HUES64 (cell line): ENCODE measurements at regions not wholly inside any gene's neighbourhood (a gene's known extent, or its start where the extent isn't known, plus 50 kb on each side); places are given as distances from the start of the nearest gene placed in this dataset.
"Not testable (repeated sequence)": the region's sequence is repeated elsewhere in the genome, so short reads cannot be mapped to it uniquely, and the experiment has no call there.

Experiments used
- H3K27ac ChIP-seq: 2 replicates; pipeline ENCODE4 v1.7.0; 2013; ENCODE audit warnings: low read depth, low read length, inconsistent platforms
- H3K27me3 ChIP-seq: 2 replicates; pipeline ENCODE4 v1.6.1; 2013; ENCODE audit warnings: mild to moderate bottlenecking, low read length; ENCODE audit not compliant: insufficient read depth
- H3K36me3 ChIP-seq: 2 replicates; pipeline ENCODE4 v1.6.1; 2013; ENCODE audit warnings: mild to moderate bottlenecking, low read length; ENCODE audit not compliant: insufficient read depth
- H3K4me1 ChIP-seq: 2 replicates; pipeline ENCODE4 v1.6.1; 2013; ENCODE audit warnings: mild to moderate bottlenecking, low read length, moderate library complexity; ENCODE audit not compliant: insufficient read depth
- H3K4me3 ChIP-seq: 2 replicates; pipeline ENCODE4 v1.5.1; 2013; ENCODE audit warnings: mild to moderate bottlenecking, low read length, moderate library complexity
- H3K9ac ChIP-seq: 2 replicates; pipeline ENCODE4 v1.6.1; 2013; ENCODE audit warnings: mild to moderate bottlenecking, low read depth, low read length
- H3K9me3 ChIP-seq: 2 replicates; pipeline ENCODE4 v1.6.1; 2013; ENCODE audit warnings: low read depth, low read length; ENCODE audit not compliant: insufficient read depth
- WGBS: fragments of 150-250, 120-280 bp; methylation state at CpG from one replicate; pipeline ENCODE4 v1.1.7; 2013; ENCODE audit warnings: missing lambda C conversion rate; 5-methylcytosine and 5-hydroxymethylcytosine counted together

- no peak overlapping the region for H3K4me3 ChIP-seq
- WGBS, result 87% methylated on average over 2 of the region's 2 CpGs
- no peaks in the 10 kb centered on the region for H3K9me3 ChIP-seq
- H3K27ac ChIP-seq, result 0 out of 2 replicates have a peak overlapping the region, but pooled peaks have one; percentile 1
- H3K9ac ChIP-seq, result no peak overlapping the region
- H3K4me1 ChIP-seq, result peaks cover 26% of the 10 kb centered on the region
- H3K36me3 ChIP-seq, result no peaks in the 10 kb centered on the region
- H3K27me3 ChIP-seq, result no peaks in the 10 kb centered on the region
Measured at GRCh38 chr6:79413562-79414002, 123.6 kb downstream of the LCA5 start.

- peaks cover 26% of the 10 kb centered on the region for H3K4me1 ChIP-seq
- 88% methylated on average over 2 of the region's 2 CpGs for WGBS
- no peak overlapping the region for H3K9ac ChIP-seq
- H3K9me3 ChIP-seq, result no peaks in the 10 kb centered on the region
- H3K4me3 ChIP-seq, result no peak overlapping the region
- no peaks in the 10 kb centered on the region for H3K36me3 ChIP-seq
- H3K27ac ChIP-seq, result no peak overlapping the region
- no peaks in the 10 kb centered on the region for H3K27me3 ChIP-seq
Measured at GRCh38 chr6:79410806-79411205, 126.4 kb downstream of the LCA5 start.

- no peak overlapping the region for H3K9ac ChIP-seq
- H3K4me3 ChIP-seq, result no peak overlapping the region
- peaks cover 13% of the 10 kb centered on the region for H3K4me1 ChIP-seq
- H3K27ac ChIP-seq, result no peak overlapping the region
- H3K9me3 ChIP-seq, result no peaks in the 10 kb centered on the region
- WGBS, result 97% methylated on average over 6 of the region's 7 CpGs
- H3K36me3 ChIP-seq, result no peaks in the 10 kb centered on the region
- H3K27me3 ChIP-seq, result no peaks in the 10 kb centered on the region
Measured at GRCh38 chr6:79408256-79408974, 128.8 kb downstream of the LCA5 start.

GRCh38 chr6:79404677-79405076 lies 132.6 kb downstream of the LCA5 start:
- Histone ChIP-seq H3K9me3 (no peaks in the 10 kb centered on the region), H3K9ac (no peak overlapping the region), H3K27ac (no peak overlapping the region), H3K4me3 (no peak overlapping the region), H3K27me3 (no peaks in the 10 kb centered on the region), H3K36me3 (no peaks in the 10 kb centered on the region), H3K4me1 (no peaks in the 10 kb centered on the region)
- WGBS, result 94% methylated on average over 8 of the region's 8 CpGs

- H3K27me3 ChIP-seq, result no peaks in the 10 kb centered on the region
- no peaks in the 10 kb centered on the region for H3K36me3 ChIP-seq
- no peaks in the 10 kb centered on the region for H3K9me3 ChIP-seq
- WGBS, result 70% methylated on average over 3 of the region's 3 CpGs
- no peaks in the 10 kb centered on the region for H3K4me1 ChIP-seq
- H3K9ac ChIP-seq, result no peak overlapping the region
- H3K27ac ChIP-seq, result no peak overlapping the region
- H3K4me3 ChIP-seq, result no peak overlapping the region
Measured at GRCh38 chr6:79404261-79404660, 133.0 kb downstream of the LCA5 start.

- Histone ChIP-seq H3K4me3 (no peak overlapping the region), H3K27ac (no peak overlapping the region), H3K9ac (no peak overlapping the region), H3K9me3 (no peaks in the 10 kb centered on the region), H3K36me3 (no peaks in the 10 kb centered on the region), H3K4me1 (no peaks in the 10 kb centered on the region), H3K27me3 (no peaks in the 10 kb centered on the region)
- 100% methylated on average over 1 of the region's 1 CpG for WGBS
Measured at GRCh38 chr6:79403563-79403962, 133.7 kb downstream of the LCA5 start.

GRCh38 chr6:79403086-79403485 lies 134.1 kb downstream of the LCA5 start:
- Histone ChIP-seq H3K27ac (no peak overlapping the region), H3K4me1 (no peaks in the 10 kb centered on the region), H3K9me3 (no peaks in the 10 kb centered on the region), H3K4me3 (no peak overlapping the region), H3K9ac (no peak overlapping the region), H3K36me3 (no peaks in the 10 kb centered on the region), H3K27me3 (no peaks in the 10 kb centered on the region)

GRCh38 chr6:79399499-79399898 lies 137.7 kb downstream of the LCA5 start:
- H3K9me3 ChIP-seq, result no peaks in the 10 kb centered on the region
- no peaks in the 10 kb centered on the region for H3K36me3 ChIP-seq
- no peaks in the 10 kb centered on the region for H3K27me3 ChIP-seq
- no peak overlapping the region for H3K4me3 ChIP-seq
- no peaks in the 10 kb centered on the region for H3K4me1 ChIP-seq
- H3K27ac ChIP-seq, result no peak overlapping the region
- WGBS, result 86% methylated on average over 3 of the region's 3 CpGs
- no peak overlapping the region for H3K9ac ChIP-seq

- not testable (repeated sequence) for H3K27ac ChIP-seq, H3K4me3 ChIP-seq, H3K36me3 ChIP-seq, H3K4me1 ChIP-seq, H3K27me3 ChIP-seq, H3K9ac ChIP-seq, H3K9me3 ChIP-seq
- 91% methylated on average over 1 of the region's 2 CpGs for WGBS
Measured at GRCh38 chr6:79398617-79399016, 138.6 kb downstream of the LCA5 start.

GRCh38 chr6:79396625-79397024 lies 140.6 kb downstream of the LCA5 start:
- no peaks in the 10 kb centered on the region for H3K9me3 ChIP-seq
- H3K4me3 ChIP-seq, result no peak overlapping the region
- no peaks in the 10 kb centered on the region for H3K27me3 ChIP-seq
- H3K36me3 ChIP-seq, result no peaks in the 10 kb centered on the region
- 83% methylated on average over 1 of the region's 2 CpGs for WGBS
- no peak overlapping the region for H3K27ac ChIP-seq
- no peaks in the 10 kb centered on the region for H3K4me1 ChIP-seq
- H3K9ac ChIP-seq, result no peak overlapping the region

- H3K9me3 ChIP-seq, result no peaks in the 10 kb centered on the region
Measured at GRCh38 chr6:79394690-79395089, 142.5 kb downstream of the LCA5 start.

GRCh38 chr6:79392094-79392493 lies 145.1 kb downstream of the LCA5 start:
- H3K27ac ChIP-seq, result no peak overlapping the region
- no peaks in the 10 kb centered on the region for H3K9me3 ChIP-seq
- H3K27me3 ChIP-seq, result no peaks in the 10 kb centered on the region
- no peaks in the 10 kb centered on the region for H3K36me3 ChIP-seq
- no peak overlapping the region for H3K4me3 ChIP-seq
- no peak overlapping the region for H3K9ac ChIP-seq
- no peaks in the 10 kb centered on the region for H3K4me1 ChIP-seq
- WGBS, result no CpG with 5 or more reads among the region's 3 CpGs

More at GRCh38 chr6:79394690-79395089, 142.5 kb downstream of the LCA5 start:
- WGBS, result 95% methylated on average over 3 of the region's 3 CpGs
- no peak overlapping the region for H3K9ac ChIP-seq
- no peak overlapping the region for H3K27ac ChIP-seq
- no peaks in the 10 kb centered on the region for H3K27me3 ChIP-seq
- no peaks in the 10 kb centered on the region for H3K4me1 ChIP-seq
- no peaks in the 10 kb centered on the region for H3K36me3 ChIP-seq
- no peak overlapping the region for H3K4me3 ChIP-seq
